ENCODE measurements at regions not wholly inside any gene's neighbourhood (a gene's known extent, or its start where the extent isn't known, plus 50 kb on each side); places are given as distances from the start of the nearest gene placed in this dataset.

DNA sequence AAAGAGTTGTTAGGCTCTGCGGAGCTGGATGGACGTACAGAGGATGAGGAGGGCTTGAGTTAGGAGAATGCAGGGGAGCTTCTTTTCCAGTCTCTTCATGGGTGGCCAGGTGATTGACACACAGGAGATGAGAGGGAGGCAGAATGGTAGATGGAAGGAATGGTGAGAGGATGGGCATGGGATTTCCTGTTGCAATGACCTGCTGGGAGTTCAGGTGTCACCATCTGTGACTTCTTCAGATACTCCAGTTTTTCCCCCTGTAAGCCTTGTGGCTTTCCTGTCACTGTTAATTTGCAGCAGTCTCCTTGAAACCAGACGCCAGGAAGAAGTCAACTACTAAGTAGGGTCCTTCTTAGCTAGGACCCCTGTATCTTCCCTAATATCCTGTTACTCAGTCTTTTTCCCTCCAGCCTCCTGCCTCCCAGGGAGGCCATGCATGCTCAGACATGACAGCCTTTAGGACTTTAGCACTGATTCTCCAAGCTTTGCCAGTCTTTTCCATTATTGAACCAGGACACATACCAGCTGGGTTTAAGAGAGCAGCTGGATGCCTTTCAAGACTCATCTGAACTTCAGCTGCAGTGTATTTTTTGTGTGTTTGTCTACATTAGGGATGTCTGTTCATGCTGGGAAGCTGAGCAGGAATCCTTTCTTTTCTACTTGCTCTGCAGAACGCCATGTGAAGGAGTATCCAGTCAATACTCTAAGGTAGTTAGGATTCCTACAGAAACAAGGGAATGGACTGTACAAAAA lies 67.2 kb upstream of the CD180 start:
- no peak overlapping the region for H3K4me3 Mint-ChIP-seq
- H3K36me3 Mint-ChIP-seq (ENCODE audit: low read depth), result no peaks in the 10 kb centered on the region
- H3K4me1 Mint-ChIP-seq, result no peaks in the 10 kb centered on the region
- no peak for ATAC-seq (replicated peaks)
- no peaks in the 10 kb centered on the region for H3K27me3 Mint-ChIP-seq
- no peak overlapping the region for H3K27ac Mint-ChIP-seq
- no peaks in the 10 kb centered on the region for H3K9me3 Mint-ChIP-seq

DNA sequence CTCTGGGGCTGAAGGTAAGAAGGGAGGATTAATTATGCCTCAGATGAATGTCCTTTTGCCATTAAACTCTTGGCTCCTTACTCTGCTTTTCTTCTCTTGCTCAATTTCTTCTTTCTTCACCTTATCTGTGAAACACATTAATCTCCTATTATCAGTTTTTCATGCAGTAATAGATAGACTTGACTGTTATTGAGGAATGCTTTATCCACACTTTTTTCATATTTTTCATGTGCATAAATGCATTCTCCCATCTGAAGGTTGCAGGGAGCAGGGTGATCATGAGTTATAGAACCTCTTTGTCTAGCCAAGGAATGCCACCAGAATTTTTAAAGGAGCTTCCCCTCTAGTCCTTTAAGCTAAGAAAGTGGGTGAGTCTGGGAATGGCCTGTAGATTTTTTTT lies 66.4 kb upstream of the CD180 start:
- ATAC-seq (replicated peaks), result no peak
- Mint-ChIP-seq H3K27me3 (no peaks in the 10 kb centered on the region), H3K4me3 (no peak overlapping the region), H3K36me3 (ENCODE audit: low read depth) (no peaks in the 10 kb centered on the region), H3K4me1 (no peaks in the 10 kb centered on the region), H3K9me3 (no peaks in the 10 kb centered on the region), H3K27ac (no peak overlapping the region)

DNA sequence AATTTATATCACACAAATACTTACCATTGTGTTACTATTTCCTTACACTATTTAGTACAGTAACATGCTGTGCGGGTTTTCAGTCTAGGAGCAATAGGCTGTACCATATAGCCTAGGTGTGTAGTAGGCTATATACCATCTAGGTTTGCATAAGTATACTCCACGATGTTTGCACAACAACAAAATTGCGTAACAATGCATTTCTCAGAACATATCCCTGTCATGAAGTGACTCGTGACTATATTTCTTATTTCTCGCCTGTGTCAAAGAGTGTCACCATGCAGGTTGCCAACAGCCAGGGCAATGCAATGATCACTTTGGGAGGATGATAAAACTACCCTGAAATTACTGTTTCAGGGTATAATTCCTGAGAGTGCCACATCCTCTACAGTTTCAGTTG lies 65.6 kb upstream of the CD180 start:
- ATAC-seq (replicated peaks), result no peak
- Mint-ChIP-seq H3K27me3 (no peaks in the 10 kb centered on the region), H3K27ac (no peak overlapping the region), H3K4me1 (no peaks in the 10 kb centered on the region), H3K4me3 (no peak overlapping the region), H3K9me3 (no peaks in the 10 kb centered on the region), H3K36me3 (ENCODE audit: low read depth) (no peaks in the 10 kb centered on the region)

DNA sequence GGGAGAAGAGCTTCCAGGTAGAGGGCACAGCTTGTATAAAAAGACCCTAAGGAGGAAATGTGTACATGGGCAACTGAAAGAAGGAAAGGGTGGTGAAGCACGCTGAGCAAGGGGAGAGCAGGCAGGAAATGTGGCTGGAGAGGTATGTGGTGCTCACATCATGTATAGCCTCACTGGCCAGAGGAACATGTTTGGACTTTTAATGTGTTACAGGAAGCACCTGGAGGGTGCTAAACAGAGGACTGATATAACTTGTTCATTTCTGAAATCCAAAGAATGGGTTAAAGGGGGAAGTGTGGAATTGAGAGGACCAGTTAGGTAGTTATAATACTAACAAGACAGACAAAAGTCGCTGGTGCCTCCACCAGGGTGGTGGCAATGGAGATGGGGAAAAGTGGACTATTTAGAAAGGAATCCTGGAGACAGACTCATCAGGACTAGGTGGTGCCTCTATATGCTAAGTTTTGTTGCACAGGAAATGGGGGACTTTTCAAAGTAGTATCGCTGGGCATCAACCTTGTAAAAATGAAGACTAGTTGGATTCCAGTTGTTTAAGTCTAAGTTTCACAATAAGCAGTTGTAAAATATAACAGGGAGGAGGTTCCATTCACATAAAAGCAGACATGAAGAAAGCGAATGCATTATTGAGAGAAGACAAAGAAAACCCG lies 63.1 kb upstream of the CD180 start:
- H3K27ac Mint-ChIP-seq, result no peak overlapping the region
- no peaks in the 10 kb centered on the region for H3K36me3 Mint-ChIP-seq (ENCODE audit: low read depth)
- no peak overlapping the region for H3K4me3 Mint-ChIP-seq
- no peaks in the 10 kb centered on the region for H3K4me1 Mint-ChIP-seq
- no peaks in the 10 kb centered on the region for H3K9me3 Mint-ChIP-seq
- no peak for ATAC-seq (replicated peaks)
- H3K27me3 Mint-ChIP-seq, result peaks cover 4% of the 10 kb centered on the region

DNA sequence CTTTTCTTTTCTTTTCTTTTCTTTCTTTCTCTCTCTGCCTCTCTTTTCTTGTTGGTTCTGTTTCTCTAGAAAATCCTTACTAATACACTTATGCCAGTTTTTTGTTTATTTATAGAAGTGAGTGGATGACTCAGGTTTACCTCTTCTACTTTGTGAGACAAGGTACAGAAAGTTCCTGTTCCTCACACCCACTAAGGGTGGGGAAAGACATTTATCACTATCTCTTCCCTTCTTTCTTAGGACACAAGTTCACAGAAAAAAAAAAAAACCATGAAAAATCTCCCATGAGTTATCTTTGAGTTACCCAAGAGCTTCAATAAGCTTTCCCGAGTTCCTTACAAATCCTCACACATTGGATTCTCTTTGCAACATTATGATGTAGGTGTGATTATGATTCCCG lies 60.9 kb upstream of the CD180 start:
- H3K9me3 Mint-ChIP-seq, result no peaks in the 10 kb centered on the region
- no peaks in the 10 kb centered on the region for H3K4me1 Mint-ChIP-seq
- H3K36me3 Mint-ChIP-seq (ENCODE audit: low read depth), result no peaks in the 10 kb centered on the region
- H3K27me3 Mint-ChIP-seq, result peaks cover 4% of the 10 kb centered on the region
- no peak overlapping the region for H3K4me3 Mint-ChIP-seq
- H3K27ac Mint-ChIP-seq, result no peak overlapping the region
- no peak for ATAC-seq (replicated peaks)

DNA sequence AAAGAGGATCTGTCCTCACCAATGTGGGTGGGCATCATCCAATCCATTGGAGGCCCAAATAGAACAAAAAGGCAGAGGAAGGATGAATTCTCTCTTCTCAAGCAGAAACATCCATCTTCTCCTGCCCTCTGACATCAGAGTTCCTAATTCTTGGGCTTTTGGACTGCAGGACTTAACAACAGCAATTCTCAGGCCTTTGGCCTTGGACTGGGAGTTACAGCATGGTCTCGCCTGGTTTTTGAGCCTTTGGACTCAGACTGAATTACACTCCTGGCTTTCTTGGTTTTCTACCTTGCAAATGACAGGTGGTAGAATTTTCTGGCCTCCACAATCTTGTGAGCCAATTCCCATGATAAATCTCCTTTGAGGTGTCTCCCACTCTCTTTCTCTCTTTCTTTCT lies 60.5 kb upstream of the CD180 start:
- Mint-ChIP-seq H3K27me3 (peaks cover 4% of the 10 kb centered on the region), H3K36me3 (ENCODE audit: low read depth) (no peaks in the 10 kb centered on the region), H3K4me3 (no peak overlapping the region), H3K27ac (no peak overlapping the region), H3K4me1 (no peaks in the 10 kb centered on the region), H3K9me3 (no peaks in the 10 kb centered on the region)
- no peak for ATAC-seq (replicated peaks)

DNA sequence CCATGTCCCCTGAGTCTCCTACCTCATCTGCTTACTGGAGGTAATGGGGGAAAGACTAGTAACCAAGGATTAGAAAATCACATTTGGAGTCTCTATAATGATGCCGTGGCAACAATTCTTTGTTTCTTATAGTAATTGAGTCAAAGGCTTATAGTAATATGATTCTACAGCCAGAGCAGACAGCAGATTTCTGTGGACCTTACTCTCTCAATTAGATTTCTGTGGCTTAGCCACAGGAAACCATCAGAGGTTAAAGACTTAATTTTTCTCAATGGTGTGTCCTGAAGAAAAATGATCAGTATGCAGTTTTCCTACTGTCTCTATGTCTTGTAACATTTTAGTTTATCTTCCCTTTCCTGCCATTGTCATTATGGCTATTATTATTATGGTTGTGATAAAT lies 59.3 kb upstream of the CD180 start:
- no peaks in the 10 kb centered on the region for H3K4me1 Mint-ChIP-seq
- no peak overlapping the region for H3K27ac Mint-ChIP-seq
- H3K27me3 Mint-ChIP-seq, result peaks cover 4% of the 10 kb centered on the region
- no peak overlapping the region for H3K4me3 Mint-ChIP-seq
- H3K36me3 Mint-ChIP-seq (ENCODE audit: low read depth), result no peaks in the 10 kb centered on the region
- ATAC-seq (replicated peaks), result no peak
- no peaks in the 10 kb centered on the region for H3K9me3 Mint-ChIP-seq

DNA sequence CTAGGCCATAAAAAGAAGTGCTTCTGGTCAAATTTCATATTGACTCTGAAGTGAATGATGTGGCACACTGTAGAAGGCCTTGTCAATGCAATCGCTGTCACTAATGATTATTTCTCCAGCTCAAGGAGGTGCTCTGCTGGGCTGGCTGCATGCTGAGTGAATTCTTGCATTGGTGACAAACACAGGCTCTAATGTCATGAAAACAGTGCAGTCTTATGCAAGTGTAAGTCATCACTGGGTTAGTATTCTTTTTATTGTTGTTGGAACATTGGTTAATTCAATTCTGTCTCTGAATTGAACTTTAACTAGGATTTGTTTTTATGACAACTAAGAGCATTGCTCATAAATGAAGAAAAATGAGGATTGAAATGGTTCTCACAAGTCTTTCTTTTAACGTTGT lies 57.3 kb upstream of the CD180 start:
- Mint-ChIP-seq H3K4me3 (no peak overlapping the region), H3K36me3 (ENCODE audit: low read depth) (no peaks in the 10 kb centered on the region), H3K9me3 (no peaks in the 10 kb centered on the region), H3K27me3 (peaks cover 4% of the 10 kb centered on the region), H3K4me1 (no peaks in the 10 kb centered on the region), H3K27ac (no peak overlapping the region)
- ATAC-seq (replicated peaks), result no peak

DNA sequence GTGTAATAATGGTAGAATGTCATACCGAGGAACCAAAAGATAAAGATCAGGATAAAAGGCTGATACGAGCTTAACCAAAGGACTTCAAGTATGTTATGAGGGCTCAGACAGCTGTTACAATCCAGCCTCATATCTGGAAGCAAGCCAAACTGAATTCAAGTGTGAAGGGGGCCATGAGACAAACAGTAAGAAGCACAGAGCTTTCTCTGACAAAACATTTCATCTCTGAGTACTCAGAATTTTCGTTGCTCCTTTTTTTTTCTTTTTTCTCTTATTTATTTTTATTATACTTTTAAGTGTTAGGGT lies 52.9 kb upstream of the CD180 start:
- no peak for ATAC-seq (replicated peaks)
- Mint-ChIP-seq H3K4me3 (no peak overlapping the region), H3K27ac (no peak overlapping the region), H3K4me1 (no peaks in the 10 kb centered on the region), H3K27me3 (no peaks in the 10 kb centered on the region), H3K36me3 (ENCODE audit: low read depth) (no peaks in the 10 kb centered on the region), H3K9me3 (no peaks in the 10 kb centered on the region)

DNA sequence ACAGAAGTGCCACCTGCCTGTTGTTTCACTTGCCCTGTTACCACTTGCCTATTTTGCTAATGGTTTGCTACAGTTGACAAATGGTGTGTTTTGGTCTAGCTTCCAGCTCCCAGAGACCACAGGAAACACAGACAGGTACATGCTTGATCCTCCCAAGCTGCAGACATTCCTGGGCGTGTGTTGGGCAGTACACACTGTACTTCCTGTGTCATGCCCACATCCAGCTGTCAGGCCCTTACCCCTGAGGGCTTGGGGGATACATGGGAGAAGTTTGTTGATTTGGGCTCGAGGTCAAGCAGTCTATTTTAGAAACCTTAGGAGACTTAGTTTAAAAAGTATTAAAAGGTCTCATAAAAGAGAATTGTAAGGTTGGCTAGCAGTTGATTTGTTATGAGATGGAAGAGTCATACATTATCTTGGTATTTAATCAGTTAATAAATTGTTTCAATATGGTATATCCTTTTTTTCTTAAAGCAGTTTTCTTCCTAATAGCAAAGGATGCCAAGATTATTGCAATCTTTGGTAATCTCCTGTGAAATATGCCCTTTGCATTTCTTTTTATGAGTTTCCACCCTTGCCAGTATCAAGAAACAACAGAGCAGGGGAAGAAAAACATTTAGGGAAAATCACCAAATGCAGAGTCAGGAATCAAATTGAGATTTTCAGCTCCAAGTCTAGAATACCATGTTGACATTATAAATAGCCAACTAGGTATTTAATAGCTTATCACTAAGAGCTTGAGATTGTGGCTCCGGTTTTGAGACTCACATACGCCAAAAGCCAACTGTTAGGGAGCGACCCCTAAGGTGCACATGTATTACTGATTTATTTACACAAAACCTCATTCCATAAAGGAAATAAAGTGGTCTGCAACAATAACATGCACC lies 52.3 kb upstream of the CD180 start:
- H3K4me3 Mint-ChIP-seq, result no peak overlapping the region
- H3K4me1 Mint-ChIP-seq, result no peaks in the 10 kb centered on the region
- H3K27me3 Mint-ChIP-seq, result no peaks in the 10 kb centered on the region
- H3K36me3 Mint-ChIP-seq (ENCODE audit: low read depth), result no peaks in the 10 kb centered on the region
- no peaks in the 10 kb centered on the region for H3K9me3 Mint-ChIP-seq
- ATAC-seq (replicated peaks), result no peak
- H3K27ac Mint-ChIP-seq, result no peak overlapping the region

DNA sequence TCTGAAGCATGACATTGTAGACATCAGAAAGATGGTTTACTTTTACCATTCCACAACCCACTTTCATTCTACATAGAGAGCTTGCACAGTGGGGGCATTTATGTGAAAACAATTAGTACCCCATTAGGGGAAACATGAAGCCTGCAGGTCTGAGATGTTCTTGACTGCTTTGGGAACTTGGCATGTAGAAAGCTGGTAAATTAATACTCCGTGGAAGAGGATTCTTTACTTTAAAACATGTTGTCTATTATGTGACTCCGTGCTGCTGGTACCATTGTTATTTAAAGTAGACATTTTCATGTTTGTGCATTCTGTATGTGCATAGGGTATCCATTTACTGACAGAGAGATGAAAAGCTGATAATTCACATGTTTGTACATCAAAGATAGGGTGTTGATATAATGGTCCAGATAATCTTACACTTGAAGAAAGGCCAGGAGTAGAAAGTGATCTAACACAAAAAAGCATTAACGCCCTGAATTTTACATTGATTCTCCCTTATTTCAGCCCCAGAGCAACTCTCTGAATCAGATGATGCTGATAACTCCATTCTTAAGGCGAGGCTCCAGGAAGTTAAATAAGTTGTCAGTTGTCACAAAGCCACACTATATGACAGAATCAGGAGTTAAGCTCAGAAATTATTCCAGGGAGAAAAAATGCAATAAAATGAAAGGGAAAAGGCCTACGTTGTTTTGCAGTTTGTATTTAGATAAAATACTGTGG lies 50.1 kb upstream of the CD180 start:
- no peak overlapping the region for H3K27ac Mint-ChIP-seq
- no peak for ATAC-seq (replicated peaks)
- no peaks in the 10 kb centered on the region for H3K36me3 Mint-ChIP-seq (ENCODE audit: low read depth)
- H3K9me3 Mint-ChIP-seq, result no peaks in the 10 kb centered on the region
- H3K27me3 Mint-ChIP-seq, result no peaks in the 10 kb centered on the region
- no peak overlapping the region for H3K4me3 Mint-ChIP-seq
- H3K4me1 Mint-ChIP-seq, result no peaks in the 10 kb centered on the region

Measured in activated T-helper 17 cell treated with anti-CD3 and anti-CD28 coated beads, Interleukin-2, amount 50 U/mL, for 72 hours (primary cell).